ENCODE measurements at regions not wholly inside any gene's neighbourhood (a gene's known extent, or its start where the extent isn't known, plus 50 kb on each side); places are given as distances from the start of the nearest gene placed in this dataset.

DNA sequence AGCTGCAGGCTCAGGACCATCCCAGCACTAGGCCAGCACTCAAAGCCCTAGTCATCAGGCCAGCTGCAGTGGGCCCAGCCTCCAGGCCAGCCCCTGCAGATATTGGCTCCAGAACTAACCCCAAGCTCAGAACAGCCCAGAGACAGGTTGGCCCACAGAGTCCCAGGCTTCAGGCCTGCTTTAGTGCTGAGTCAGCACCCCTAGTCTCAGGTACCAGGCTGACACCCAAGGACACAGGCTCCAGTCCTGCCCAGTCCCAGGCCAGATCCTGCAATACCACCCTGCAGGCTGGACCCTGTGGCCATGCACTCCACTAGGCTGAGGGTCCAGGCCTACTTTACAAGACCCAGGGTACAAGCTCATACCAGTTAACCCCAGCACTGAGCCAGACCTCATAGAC is 234.4 kb upstream of the GPRIN3 start:
- DNase-seq: no peak

DNA sequence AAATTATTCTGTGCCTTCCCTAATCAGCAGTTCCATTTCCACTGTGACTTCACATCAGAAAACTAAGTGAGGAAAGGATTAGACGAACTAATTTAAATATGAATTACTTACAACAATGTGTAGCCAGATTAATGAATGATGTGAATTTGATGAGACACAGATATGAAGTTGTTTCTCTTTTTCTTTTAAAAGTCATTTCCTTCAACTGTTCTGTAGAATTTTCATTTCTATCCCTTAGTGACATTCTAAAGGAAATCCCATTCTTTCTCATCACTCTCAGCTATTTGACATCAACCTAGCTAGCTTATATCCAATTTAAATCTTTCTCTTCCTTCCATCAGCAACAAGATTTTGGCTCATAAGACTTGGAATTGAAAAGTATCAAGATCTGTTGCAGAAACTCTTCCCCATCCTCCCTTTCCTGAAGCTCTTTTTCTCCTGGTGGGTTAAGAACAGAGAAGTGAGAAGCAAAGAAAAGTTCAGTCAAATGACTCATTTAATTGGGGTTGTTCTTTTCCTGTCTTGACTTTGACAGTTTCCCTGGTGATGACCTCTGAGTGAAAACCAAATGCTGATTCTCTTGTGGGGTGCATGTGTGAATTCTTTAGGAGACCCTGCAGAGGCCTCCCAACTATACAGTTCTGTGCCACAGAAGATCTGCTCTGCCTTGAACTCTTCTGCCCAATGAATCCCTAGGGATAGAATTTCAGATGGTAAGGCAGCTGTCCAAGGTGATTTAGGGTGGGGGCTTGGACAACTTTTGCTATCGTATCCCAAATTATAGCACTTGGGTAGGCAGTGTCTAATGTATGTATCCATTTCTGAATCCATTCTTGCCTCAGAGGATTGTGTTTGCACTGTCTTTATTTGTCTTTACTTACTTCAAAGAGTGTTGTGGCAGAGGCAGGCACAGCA is 232.5 kb upstream of the GPRIN3 start:
- no peak for DNase-seq

DNA sequence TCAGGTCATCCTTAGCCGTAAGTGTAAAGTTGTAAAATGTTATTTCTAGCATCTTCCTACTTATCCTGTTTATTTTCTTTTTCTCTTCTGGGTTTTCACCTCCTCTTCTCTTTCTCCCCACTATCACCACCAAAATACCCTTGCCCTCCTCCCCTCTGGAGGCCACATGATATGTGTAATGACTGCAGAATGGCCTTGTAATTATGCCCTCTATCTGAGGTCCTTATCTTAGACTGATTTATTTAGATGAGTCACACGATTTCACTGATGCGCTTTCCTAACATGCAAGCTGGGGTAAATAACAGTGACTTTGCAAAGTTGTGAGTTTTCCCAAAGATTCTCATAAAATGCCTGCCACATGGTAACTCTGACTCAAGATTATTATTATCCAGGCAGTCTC is 231.8 kb upstream of the GPRIN3 start:
- DNase-seq: no peak

DNA sequence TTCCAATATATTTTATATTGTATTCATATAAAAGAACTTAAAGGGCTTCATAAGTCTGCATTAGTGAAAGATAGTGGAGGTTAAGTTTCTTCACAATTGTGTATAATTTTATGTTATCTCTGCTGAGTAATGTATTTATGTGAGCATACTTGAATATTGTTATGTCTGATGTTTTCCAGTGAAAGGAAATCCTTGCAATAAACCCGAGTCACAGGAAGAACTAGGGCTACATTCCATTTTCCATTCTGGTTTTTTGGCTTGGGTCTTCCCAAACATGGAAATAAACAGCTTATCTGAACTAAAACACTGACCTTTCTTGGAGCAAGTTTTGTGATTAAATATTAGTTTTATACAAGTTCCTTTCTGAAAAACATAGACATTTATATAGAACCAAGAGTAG is 231.3 kb upstream of the GPRIN3 start:
- DNase-seq: no peak

DNA sequence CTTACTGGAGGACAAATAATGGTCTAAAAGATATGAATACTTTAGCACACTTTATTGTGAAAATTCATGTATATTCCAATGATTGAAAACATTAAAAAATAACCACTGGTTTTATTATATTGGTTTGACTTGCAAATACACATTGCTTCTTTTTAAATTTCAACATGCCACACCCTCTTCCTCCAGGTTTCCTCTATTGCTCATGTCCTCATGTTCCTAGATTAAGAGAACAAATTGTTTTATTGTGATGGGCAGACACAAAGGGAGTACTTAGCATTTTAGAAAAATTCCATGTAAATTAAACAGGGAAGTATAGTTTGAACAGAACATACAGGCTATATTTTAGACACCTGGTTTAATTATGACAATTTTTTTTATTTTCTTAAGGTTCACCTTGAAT is 230.6 kb upstream of the GPRIN3 start:
- no peak for DNase-seq

DNA sequence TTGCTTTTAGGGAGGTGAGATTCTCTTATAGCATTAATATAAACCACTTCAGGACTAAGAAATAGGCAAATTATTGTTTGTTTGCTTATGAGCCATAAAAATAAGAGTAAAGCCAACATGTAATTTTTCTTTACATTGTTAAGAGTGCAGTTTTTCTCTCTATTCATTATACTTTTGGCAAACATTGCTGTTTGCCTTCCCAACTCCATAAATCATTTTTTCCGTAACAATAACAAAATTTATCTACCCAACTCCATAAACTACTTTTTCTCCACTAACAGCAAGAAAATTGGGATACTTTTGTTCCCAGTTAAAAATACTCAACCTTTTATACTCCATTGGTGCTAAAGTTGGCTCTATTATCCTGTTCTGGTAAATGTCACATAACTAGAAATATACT is 229.7 kb upstream of the GPRIN3 start:
- DNase-seq: no peak

DNA sequence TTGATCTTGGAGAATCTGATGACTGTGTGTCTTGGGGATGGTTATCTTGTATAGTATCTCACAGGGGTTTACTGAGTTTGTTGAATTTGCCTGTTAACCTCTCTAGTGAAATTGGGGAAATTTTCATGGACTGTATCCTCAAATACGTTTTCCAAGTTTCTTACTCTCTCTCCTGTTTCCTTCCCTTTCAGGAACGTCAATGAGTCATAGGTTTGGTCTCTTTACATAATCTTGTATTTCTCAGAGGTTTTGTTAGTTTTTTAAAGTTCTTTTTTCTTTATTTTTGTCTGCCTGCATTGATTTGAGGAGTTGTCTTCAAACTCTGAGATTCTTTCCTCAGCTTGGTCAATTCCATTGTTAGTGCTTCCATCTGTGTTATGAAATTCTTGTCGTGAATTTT is 227.7 kb upstream of the GPRIN3 start:
- DNase-seq: no peak

DNA sequence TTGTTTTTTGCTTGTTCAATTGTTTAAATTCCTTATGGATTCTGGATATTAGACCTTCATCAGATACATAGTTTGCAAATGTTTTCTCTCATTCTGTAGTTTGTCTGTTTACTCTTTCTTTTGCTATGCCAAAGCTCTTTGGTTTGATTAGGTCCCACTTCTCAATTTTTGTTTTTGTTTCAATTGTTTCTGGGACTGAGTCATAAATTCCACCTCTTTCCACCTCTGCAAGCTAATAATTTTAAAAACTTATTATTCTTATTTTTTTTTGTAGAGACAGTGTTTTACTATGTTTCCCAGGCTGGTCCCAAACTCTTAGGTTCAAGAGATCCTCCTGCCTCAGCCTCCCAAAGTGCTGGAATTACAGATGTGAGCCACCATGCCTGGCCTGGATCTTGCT is 226.8 kb upstream of the GPRIN3 start:
- DNase-seq: no peak

DNA sequence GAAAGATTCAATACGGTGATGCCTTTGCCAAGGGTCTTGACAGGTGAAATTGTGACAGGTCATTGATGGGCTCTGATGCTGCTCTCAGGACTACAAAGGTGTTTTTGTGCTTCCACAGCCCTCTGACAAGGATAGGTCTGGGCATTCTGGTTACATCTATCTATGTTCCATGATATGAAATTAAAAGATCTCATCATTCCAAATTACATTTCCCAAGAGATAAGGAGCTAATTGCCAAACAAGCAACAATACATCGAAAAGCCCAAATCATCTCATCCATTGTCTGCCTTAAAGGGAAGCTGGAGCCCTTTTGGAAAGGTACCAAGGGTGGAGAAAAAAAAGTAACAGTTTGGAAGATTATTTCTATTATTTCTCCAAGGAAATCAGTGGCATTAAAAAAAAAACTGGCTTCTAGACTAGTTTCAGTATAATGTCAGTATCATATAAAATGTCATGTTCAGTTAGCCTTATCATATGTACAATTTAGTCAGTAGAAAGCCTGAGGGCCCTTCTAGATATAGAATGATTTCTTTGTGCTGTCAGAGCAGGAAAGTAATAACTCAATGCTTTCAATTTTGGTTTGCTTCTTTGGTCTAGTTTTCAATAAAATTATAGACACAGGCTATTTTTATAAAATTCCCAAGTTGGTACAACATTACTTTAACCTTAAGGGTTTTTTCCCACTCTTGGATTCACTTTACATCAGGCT is 224.5 kb upstream of the GPRIN3 start:
- DNase-seq: no peak

DNA sequence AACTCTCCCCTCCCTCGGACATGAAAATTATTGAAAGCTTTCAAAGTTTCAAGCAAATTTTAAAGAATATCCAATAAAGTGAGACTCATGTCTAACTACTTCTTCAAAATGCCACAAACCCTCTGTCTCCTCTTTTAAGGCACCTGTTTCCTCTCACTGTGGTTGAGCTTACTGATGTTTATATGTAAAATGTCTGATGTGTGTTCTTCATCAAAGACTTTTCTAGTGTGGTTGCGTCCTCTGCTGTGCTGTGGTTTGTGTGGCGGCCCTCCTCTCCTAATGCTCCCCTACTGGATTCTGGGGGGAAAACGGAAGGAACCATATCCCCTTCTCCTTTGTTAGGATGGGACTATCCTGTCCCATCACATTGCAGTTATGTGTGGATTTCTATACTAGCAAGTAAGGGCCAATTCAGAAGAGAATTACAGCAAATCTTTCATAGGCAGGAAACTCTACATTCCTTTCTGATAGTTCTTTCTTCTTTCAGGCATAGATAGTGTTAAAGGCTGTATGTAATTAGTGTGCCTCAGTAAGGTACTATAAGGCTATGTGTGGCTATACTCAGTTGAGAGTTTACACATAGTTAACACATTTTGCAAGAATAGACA is 221.0 kb upstream of the GPRIN3 start:
- no peak for DNase-seq

DNA sequence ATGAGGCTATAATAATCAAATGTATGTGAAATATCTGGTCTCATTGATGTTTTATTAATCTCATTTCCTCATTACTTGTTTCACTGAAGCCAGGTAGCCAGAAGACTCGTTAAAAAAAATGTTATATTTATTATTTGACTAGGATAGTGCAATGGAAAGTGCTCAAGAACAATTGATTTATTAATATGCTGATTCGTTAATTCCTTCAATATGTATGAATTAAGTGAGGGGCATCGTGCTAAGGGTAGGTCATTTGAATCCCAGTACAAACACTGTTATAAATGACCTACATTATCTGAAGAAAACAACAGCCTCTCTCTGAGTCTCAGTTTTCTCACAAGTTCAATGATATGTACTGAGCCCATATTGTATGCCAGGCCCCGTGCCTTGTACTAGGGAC is 214.2 kb upstream of the GPRIN3 start:
- no peak for DNase-seq

DNA sequence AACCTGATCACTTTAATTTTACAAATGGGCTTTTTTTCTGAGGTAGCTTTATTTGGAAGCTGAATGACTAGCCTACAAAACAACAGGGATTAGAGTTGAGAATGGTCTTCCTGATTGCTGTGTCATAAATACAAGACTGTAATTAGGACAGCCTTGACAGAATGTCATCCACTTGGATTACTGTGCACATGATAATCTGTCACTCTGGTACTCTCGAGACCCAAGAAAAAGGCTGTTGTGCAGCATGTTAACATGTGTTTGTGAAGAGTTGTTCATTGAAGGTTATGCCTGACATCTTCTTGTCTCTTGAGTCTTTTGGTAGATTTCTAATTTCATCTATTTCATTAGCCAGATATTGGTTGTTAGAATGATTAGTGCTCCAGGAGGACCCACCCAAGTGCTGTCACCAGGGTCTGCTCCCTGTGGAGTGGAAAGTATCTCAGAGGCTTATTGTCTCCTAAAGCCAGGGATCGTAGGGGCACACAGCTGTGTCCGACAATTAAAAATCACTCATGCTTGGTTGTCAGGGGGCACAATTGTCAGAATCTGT is 212.2 kb upstream of the GPRIN3 start:
- no peak for DNase-seq

DNA sequence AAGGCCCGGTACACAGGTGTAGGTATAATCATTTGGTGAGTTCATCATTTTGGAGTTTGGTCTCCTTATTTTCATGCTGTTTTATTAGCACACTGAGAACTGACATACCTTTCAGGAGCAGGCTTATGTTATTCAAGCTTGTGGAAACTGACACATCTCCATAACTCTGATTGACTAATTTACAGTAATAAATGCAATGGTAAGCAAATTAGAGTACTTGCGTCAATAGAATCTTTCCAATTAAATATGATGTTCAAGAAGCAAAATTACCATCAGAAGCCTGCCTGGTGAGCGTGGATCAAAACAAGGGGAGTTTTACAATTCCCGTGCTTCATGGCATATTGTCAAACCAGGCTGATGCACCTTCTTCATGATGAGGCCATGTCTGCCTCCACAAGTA is 210.7 kb upstream of the GPRIN3 start:
- no peak for DNase-seq

DNA sequence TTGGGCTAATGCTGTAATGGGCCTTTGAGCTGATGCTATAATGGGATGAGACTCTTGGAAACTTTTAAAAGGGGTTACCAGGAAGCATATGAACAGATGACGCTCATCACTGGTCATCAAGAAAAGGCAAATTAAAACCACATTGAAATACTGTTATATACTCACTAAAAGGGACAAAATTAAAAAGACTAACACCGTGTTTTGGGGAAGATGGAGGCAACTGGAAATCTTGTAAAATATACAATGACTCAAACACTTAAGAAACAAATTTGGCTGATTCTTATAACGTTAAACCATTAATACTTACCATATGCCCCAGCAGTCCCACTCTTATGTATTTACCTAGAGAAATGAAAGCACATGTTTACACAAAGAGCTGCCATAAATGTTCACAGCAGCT is 207.2 kb upstream of the GPRIN3 start:
- no peak for DNase-seq

DNA sequence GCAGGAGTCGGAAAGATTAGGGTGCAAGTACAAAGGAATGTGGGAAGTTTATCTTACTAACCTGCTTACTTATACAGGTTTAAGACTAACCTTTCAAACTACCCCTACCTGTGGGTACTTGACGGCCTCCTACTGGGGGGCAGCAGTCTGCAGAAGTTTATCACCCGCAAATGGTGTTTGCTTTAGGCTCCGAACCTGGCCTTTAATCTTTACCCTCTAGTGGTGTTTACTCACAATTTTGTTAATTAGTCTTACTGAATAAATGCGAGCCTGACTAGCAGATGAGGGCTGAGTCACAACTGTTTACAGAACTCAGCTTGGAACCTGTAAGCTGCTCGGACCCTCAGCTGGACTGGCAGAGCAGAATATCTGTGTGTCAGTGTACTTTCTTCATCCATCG is 204.2 kb upstream of the GPRIN3 start:
- no peak for DNase-seq

DNA sequence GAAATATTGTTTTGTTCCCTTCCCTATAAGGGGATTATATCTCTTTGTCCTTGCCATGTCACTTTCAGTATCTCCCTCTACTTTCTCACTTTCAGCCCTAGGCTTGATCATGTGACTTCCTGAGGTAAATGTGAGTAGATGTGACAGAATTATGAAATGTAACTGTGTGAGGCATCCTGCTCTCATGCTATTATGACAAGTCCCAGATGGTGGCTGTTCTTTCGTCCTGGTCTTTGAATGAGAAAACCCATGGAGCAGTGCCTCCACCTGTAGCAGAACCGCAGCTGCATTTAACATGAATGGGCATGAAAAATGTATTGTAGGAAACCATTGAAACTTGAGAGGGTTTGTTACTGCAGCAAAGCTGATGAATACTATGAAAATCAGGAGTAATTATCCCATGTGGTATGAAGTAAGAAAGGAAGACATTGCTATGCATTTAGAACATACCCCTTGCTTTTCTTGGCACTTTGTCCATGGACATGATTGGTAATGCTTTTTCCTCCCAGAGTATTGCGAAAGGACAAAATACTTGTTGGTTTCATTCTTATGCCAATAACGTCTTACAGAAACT is 202.2 kb upstream of the GPRIN3 start:
- no peak for DNase-seq

DNA sequence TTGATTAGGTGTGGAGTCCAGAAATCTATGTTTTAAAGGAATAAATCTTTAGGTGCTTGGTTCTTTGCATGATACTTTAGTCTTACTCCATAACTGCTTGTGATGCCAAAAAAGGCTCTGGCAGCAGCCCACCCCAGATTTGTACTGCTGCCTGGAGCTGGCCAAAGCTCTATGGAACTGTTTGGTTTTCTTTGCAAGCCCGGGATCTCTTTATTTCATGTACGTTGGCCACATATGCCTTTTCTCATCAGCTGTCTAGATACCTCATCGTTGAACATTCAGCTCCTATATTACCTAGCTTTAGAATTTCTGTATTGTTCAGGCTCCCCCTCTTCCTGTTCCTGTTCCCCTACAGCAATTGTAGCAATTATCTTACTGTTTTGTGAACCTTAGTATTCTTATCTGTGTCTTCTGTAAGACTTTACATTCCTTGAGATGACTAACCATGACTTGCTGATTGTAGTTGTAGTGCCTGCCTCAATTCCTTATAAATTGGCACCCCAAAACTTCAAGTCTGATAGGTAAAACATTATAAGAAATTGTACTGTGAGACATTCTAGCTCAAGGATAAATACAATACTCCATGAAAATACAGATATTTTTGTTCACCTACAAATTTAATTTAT is 199.4 kb upstream of the GPRIN3 start:
- DNase-seq: no peak

DNA sequence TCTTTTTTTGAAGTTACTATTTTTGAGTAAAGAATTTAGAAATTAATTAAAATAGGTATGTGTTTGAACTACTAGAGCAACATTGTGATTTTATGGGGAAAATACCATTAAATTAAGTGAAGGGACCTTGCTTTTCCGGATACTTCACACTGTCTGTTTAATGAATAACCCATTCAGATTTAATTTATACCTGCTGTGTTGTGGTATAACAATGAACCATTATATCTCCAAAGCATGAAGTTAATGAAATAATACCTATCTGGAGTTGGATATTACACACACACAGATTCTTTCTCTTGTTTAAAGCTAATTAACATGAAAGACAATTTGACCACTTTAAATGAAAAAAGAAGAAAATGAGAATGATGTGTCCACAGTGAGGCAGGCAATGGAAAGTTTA is 195.0 kb upstream of the GPRIN3 start:
- no peak for DNase-seq

DNA sequence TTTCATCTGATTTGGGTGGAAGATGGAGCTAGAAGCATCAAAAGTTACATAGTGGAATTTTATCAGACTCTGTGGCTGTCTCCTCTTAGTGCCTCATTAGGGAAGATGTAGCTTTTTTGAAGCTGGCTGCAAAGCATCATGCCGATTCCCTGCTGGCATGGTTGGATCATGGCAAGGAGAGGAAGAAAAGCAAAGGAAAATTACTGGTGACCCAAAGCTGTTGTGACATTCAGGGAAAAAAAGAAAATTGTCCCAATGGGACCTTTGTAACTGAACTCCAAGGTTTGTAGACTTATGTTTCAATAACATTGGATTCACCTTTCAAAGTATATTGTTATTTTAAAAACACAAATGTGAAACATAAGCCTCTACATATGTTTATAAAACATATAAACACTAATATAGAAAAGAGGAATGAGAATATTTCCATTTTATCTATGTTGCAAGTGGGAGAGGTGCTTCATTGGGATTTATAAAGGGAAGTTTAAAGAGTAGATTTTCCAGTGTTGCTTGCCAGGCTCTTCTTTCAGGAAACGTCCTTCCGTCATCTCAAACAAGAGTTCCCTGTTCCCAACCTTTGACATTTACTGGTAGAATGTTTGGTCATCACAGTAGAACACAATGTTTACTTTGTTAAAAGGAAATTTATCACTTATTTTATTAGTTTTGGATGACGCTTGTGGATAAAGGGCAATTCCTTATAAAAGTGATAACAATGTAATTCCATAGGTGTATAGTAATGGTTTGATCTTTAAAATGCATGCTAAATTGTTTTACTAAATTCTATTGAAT is 190.1 kb upstream of the GPRIN3 start:
- DNase-seq: no peak

DNA sequence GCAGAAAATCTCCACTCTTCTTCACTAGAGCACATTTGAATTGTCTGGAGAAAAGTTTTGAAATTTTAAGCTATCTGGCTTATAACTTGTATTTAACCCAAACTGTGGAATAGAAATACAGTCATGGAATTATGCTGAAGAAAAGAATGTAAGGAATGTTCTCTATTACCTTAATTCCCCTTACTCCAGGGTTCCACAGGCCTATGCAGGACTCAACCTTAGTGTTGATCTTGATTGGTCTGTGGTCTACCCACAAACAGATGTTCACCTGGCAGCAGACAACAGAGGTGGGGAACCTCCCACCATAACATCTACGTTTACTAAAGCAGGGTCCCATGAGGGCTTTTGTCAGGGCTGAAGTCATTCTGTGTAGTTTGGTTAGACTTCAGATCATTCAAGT is 189.3 kb upstream of the GPRIN3 start:
- DNase-seq: no peak

DNA sequence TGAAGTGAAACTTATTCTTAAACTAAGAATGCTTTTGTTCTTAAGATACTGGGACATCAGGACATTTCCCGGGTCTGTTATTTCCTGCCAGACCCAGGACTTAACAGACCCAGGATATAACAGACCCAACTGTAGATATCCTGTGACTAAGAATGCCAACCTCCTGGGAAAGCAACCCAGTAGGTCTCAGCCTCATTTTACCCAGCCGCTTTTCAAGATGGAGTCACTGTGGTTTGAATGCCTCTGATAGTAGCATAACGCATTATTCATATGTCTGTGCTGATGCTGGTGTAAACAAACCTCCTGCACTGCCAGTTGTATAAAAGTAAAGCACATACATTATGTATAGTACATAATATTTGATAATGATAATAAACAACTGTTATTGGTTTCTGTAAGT is 185.8 kb upstream of the GPRIN3 start:
- no peak for DNase-seq

DNA sequence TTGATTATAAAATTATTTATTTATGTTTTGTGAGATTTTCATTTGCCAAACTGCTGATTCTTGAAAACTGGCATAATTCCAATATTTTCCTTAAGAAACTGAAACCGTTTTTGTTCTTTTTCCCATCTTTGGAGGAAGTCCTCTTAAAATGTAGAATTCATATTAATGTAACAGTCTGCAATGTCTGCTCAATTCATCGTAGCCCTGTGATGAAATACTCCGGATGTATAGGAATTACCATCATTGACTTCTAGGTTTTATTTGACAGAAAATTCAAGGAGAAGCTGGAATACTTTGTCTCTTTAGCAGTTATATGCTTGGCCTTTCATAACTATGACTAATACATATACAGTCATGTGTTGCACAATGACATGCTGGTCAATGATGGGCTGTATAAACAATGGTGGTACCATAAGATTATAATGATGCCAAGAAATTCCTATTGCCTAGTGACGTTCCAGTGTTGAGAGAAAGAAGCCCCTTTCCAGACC is 185.0 kb upstream of the GPRIN3 start:
- no peak for DNase-seq

All from activated CD8-positive, alpha-beta memory T cell treated with anti-CD3 and anti-CD28 coated beads, Interleukin-2, amount 50 U/mL, for 48 hours (primary cell).